ENCODE measurements at regions not wholly inside any gene's neighbourhood (a gene's known extent, or its start where the extent isn't known, plus 50 kb on each side); places are given as distances from the start of the nearest gene placed in this dataset.
"Not testable (repeated sequence)": the region's sequence is repeated elsewhere in the genome, so short reads cannot be mapped to it uniquely, and the experiment has no call there.

DNA sequence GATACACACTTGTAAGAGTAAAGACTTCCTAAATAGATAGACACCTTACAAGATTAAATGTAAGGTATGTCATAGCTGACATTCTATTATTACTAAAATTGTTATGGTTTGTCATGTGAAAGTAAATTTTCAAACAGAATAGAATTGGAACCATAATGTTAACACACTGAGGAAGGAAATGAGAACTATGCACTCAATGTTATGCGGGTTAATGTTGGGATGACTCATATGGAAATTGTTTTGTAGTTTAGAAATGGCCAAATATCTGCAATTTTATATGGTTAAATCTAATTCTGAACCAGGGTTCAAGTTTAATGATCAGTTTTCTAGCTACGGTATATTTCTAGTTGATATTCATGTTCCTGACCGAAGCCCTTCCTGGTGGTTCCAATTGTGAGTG lies 214.2 kb upstream of the ADO start:
- DNase-seq (ENCODE audit: low spot score), result no peak

DNA sequence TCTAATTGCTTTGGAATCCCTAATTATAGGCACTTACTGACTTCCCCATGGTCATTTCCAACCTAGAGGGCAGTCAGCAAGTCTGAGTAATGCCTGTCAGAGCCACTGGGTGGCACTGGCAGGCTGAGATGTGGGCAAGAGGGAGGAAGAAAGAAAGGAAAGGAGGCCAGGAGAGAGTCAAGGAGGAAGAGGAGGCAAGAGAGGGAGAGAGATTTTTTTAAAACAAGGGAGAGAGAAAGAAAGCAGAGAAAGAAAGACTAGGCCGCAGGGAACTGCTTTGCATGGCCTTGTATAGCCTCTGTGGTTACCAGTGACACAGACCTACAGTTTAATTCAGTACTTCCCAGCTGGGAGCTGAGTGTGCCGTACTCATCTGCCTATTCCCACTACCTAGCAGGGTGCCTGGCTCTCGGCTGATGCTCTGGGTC lies 210.4 kb upstream of the ADO start:
- peak; percentile 61 for DNase-seq (ENCODE audit: low spot score)

DNA sequence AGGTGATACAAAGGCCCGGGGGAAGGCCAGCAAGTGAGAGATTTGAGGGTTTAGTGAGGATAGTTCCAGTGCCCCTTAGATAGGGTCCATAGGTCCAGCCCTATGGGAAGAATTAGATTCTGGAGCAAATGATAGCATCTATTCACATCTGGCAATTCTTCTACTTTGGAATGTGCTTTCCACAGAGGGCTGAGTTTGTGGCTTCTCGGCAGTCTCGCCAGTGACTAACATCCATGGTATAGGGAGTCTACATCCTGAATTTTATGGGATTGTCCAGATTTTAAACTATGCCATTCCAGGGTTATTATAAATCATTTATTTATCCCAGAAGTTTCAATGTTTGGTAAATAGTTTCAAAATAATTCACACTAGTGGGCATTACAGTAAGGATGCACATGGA lies 207.3 kb upstream of the ADO start:
- DNase-seq (ENCODE audit: low spot score), result peak; percentile 72

DNA sequence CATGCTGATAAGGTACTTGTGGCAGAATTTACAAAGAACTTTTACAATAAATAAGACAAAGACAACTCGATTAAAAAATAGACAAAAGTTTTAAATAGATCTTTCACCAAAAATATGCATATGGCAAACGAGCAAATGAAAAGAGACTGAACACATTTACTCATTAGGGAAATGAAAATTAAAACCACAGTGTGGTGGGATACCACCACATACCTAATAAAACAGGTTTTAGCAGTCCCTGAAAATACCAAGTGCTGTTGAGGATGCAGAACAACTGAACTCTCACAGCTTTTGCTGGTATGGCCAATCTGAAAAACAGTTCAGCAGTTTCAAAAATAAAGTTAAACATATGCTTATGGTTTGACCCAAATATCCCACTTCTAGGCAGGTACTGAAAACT lies 205.4 kb upstream of the ADO start:
- no peak for DNase-seq (ENCODE audit: low spot score)

DNA sequence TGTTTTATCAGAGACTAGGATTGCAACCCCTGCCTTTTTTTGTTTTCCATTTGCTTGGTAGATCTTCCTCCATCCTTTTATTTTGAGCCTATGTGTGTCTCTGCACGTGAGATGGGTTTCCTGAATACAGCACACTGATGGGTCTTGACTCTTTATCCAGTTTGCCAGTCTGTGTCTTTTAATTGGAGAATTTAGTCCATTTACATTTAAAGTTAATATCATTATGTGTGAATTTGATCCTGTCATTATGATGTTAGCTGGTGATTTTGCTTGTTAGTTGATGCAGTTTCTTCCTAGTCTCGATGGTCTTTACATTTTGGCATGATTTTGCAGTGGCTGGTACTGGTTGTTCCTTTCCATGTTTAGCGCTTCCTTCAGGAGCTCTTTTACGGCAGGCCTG lies 198.0 kb upstream of the ADO start:
- not testable (repeated sequence) for DNase-seq (ENCODE audit: low spot score)

DNA sequence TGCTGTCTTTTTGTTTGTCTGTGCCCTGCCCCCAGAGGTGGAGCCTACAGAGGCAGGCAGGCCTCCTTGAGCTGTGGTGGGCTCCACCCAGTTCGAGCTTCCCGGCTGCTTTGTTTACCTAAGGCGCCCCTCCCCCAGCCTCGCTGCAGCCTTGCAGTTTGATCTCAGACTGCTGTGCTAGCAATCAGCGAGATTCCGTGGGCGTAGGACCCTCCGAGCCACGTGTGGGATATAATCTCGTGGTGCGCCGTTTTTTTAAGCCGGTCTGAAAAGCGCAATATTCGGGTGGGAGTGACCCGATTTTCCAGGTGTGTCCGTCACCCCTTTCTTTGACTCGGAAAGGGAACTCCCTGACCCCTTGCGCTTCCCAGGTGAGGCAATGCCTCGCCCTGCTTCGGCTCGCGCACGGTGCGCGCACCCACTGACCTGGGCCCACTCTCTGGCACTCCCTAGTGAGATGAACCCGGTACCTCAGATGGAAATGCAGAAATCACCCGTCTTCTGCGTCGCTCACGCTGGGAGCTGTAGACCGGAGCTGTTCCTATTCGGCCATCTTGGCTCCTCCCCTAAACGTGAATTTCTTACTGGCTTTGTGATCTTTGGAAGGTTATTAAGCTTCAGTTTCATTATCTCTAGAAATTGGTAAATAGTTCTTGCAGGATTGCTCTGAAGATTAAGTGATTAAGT lies 196.2 kb upstream of the ADO start:
- DNase-seq (ENCODE audit: low spot score), result not testable (repeated sequence)

DNA sequence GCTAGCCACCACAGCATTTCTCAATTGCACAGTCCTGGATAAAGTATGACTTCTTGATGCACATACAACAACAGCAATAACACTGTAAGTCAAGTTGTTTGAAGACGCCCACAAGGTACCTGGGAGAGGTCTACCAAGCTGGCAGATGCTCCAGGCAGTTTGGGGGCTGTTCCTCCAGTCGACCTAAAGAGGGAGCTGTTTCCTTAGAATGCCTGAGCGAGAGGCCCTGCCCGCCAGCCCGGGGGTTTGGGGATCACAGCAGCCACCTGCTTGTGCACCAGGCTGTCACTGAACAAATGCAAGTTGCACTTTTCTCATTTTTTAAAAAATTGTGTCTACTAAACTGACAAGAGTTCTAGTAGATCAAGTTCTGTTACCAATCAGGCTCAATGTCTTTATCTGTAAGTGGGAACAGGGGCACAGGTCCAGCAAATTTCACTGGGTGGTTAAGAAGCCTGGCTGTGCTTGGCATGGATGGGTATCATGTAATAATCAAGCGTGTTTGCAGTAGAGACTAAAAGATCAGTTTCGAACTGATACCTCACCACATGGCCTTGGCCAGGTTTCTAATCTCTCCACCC lies 193.8 kb upstream of the ADO start:
- DNase-seq (ENCODE audit: low spot score), result peak; percentile 58

DNA sequence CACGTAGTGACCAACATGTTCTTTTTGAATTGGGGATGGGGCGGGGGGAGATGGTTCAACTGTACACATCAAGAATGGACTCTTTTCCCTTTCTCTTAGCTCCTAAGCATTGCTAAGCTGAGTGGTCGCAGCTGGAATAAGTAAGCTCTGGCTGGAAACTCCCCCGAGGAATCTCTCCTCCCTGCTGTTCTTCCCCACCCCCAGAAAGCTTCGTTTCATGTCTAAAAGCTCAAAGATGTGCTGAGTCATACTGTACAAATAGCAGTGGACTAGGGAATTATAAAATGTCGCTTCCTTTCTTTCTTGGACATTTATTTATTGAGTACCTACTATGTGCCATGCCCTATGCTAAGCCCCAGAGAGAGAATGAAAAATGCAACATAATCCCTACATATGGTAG lies 191.1 kb upstream of the ADO start:
- DNase-seq (ENCODE audit: low spot score), result no peak

DNA sequence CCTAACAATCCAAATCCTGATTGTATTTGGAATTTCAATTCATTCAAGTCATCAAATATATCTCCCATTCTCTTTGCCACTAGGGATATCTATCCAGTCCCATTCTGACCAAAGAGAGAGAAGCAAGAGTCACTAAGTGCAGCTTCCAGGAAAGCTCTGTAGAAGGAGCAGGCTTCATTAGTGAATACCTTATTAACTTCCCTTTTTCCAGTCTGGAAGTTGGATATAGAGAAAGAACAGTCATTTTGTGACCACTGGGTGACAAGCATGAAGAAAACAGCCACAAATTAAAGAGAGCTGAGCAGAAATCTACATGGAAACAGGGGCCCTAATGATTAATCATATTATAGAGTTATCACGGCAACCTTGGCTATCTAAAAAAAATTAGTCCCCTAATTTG lies 190.7 kb upstream of the ADO start:
- no peak for DNase-seq (ENCODE audit: low spot score)

DNA sequence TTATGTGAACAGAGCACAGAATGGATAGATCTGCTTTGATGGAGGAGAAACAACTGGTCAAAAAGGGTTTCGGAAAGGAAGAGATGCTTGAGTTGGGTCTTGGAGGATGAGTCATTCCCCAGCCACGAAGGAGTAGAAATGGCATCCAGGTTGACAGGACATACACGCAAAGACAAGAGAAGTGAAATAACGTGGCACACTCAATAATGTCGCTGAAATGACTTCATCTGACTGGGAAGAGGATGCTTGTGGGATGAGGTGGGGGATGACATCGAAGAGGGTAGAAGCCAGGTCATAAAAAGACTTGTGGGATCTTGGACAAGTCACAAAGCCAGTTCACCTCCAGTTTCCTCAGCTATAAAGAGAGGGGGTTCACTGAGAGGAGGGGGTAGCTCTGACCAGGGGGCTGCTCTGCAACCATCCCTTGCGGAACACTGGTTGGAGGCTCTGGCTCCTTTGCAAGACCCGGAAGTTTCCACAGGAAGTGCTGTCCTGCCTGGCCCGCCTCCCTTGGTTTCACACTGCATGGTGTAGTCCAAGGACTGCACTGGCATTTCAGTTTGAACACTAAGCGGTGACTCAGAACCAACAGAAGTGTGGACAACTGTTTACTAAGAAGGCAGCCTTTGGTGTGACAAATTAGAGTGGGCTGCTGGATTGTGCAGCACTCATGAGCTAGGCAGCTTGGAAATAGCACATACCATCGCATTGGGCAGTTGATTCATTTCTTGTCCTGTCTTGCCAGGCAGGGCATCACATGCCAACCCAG lies 189.9 kb upstream of the ADO start:
- DNase-seq (ENCODE audit: low spot score), result peak; percentile 65

DNA sequence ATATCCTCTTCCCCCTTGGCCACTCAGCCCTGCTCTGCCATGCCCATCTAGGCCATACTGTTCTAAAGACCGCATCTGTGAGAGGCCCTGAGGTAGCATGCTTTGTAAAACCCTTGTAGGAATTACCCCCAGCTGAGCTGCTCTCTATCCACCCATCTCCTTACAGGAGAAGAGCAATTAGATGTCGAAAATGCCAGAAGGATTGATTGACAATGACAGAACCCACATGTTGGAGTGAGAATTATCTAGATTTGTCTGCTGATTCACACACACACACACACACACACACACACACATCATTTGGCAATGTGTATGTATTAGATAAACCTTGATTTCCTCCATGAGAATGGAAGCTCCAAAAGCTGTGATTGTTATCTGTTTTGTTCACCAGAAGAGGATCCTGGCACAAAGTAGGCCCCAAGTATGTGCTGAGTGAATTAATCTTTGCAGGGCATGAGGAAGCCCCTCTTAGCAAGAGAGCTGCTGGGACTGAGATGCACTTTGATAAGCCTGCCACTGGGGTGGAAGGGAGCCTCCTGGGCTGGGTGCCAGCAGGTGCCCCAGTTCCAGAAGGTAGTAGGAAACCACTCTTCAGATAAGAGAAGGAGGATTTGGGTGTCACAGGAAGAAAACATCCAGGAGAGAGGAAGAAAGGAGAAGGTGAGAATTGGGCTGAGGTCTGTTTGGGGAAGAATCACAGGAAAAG lies 187.5 kb upstream of the ADO start:
- DNase-seq (ENCODE audit: low spot score), result no peak

DNA sequence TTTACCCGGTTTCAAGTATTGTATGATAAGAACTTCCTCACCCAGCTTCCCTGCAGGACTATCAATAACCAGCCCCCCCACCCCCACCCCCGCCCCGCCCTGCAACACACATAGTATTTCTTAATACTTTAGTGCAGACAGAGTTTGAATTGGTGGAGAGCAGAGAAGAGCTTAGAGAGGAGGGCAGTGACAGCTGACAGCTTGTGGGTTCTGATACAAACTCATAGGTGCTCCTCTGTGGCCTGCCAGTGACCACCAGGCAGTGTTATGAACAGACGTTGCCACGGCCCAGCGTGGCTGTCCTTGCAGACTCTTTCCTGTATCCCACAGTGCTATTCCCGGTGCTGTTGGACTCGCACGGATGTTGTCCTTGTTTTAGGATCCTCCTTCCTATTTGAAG lies 186.9 kb upstream of the ADO start:
- no peak for DNase-seq (ENCODE audit: low spot score)

DNA sequence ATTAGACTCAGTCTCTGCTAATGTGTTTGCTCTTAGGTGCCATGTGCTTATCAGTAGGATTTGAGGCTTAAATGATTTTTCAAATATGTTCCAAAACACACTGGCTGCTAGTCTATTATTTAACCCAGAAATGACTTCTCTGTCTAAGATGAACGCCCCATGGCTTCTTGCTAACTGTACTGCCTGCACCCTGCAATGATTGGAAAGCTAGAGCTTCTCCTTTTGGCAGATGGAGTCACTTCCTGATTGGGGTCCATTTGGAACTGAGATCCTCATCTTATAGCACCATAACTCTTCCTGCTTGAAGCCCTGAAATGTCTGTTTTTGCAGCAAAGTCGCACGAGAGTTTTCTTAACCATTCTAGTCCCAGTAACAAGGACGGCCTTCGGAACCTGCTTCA lies 186.5 kb upstream of the ADO start:
- no peak for DNase-seq (ENCODE audit: low spot score)

DNA sequence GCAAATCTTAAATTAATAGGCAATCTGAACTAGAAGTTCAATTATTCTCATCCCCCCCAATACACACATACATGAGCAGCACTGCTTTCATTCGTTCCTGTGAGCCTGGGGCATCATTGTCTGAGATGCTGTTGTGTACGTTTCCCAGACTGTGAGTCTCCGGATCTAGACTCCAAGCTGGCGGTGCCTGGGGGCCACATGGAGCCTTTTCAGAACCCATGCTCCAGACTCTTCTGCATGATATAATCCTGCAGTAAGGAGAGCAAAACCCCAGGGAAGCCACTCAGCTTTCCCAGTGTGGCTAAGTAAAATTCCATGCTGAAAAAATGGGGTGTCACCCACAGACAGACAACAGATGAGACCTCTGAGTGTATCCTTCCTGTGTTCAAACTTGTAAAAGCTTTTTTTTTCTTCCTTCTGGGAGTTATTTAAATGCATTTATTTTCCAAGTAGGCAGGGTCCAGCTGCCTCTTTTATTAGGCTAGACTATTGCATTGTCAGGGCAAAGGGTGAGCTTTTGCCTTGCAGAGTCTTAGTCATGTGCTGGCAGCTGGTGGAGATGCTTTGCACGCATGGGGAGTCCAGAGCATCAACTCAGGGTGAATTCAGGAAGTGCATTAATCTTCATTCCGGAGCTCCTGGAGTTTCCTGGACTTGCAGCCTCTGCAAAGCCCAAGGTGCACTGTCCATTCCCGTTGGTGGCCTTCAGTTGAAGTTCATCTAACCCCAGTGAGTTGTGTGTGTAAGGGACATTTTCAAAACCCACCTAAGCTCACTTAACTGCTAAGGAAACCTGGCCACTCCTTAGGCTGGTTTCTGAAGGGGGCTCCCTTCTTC lies 185.7 kb upstream of the ADO start:
- peak; percentile 88 for DNase-seq (ENCODE audit: low spot score)

DNA sequence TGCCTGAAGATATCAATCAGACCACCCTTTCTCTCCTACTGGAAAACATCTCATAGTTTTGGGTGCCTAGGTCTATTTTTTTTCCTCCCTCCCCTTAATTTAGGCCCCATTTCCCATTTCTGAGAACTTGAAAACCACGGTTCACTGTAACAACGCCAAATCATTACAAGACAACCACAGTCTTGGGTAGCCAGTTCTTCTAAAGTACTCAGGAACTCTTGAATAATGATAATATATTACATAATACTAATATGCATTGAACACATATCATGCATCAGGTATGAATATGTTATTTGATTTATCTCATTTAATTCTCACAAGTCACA lies 185.1 kb upstream of the ADO start:
- no peak for DNase-seq (ENCODE audit: low spot score)

DNA sequence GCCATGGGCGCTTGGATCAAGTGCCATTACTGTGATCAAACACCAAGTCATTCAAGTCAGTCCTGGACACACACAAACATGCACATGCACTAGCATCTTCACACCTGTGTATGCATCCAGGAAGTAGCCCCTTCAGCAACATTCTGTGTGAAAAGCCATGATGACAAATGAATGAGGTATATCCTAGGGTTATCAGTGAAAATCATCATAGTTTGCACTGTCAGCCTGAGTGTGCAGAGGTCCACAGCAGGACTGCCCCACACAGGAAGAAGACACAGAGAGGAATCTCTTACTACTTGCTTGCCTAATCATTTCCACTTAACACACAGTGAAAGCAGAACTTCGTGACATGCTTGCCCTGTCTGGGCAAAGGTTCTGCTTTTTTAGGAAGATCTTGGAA lies 184.0 kb upstream of the ADO start:
- no peak for DNase-seq (ENCODE audit: low spot score)

DNA sequence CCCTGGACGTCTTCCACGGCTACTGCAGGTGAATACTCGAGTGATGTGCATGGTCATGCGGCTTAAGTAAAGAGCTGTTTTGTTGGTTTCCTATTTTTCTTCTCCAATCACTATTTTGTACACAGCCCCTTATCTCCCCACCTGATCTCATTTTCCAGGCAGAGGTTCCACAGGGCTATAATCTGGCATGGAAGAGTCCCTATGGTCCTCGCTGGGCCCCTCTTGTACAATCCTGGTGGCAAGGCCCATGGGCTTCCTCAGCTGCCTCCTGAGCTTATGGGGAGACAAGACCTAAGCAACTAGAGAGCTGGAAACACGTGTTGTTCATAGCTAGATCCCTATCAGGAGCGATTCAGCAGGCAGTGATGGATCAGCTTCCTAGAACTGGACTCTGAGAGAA lies 181.3 kb upstream of the ADO start:
- DNase-seq (ENCODE audit: low spot score), result no peak

DNA sequence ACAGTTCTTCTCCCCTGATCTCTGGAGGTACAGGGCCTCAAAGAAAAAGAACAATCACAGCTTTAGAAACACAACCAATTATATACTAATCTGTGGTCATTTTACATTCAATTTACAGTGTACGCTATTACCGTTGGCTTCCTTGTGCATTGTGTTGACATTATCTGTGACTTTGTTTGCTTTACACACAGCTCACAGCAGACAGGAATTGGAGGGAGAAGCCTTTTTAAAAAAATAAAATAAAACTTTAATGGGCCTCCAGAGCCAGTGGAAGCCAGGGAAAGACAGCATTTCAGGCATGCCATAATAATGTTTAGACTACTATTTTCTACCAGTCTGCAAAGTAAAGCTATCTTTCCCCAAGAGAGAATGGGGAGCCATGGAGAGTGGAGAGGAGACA lies 179.0 kb upstream of the ADO start:
- no peak for DNase-seq (ENCODE audit: low spot score)

DNA sequence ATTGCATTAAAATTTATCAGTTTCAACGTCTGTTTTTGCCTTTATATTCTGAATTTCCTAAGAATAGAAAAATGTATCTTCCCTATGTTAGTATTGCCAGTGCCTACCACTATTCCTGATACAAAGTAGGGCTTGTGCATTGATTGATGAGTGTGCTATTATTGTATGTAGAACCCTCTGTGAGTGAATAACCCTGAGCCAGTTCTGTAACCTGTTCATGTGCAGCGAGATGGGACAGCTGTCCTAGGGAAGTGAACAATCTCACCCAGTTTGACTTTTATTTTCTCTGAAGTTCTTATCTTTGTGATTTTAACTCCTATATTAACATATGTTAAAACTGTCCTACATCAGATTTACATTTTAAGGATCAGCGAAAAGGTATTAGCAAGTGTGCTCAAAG lies 178.4 kb upstream of the ADO start:
- DNase-seq (ENCODE audit: low spot score), result no peak

DNA sequence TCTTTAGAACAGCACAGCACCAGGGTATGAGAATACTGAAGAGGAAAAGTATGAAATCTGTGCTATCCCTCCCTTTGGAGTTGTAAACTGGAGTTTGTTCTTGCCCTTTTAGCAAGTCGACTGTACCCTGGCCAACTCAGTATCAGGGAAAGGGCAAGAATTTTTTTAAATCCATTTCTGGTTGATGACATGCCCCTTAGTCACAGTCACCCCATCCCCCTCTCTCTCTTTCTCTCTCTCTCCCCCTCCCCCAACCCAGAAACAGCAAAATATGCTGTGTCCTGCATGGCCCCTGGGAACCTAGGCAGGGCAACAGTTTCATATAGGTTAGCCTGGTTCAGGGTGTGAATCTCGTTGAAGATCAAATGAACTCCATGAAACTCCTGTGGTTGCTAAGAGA lies 177.7 kb upstream of the ADO start:
- peak; percentile 46 for DNase-seq (ENCODE audit: low spot score)

DNA sequence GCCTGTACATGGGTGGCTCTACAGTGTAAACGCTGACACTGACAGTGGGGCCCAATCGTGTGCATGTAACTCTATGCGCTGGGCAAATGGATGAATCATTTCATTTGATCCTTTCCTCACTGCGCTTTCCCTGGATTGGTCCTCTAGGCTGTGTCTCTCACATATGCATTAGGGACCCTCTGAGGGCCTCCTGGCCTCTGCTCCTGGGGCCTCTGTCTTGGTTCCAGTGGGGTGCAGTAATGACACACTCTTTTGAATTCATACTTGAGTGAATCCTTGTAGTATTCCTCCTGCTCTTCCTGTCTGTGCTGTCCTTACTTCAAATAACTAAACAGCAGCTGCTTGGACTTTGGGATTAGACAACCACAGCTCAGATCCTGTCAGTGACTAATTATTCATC lies 176.5 kb upstream of the ADO start:
- DNase-seq (ENCODE audit: low spot score), result no peak

DNA sequence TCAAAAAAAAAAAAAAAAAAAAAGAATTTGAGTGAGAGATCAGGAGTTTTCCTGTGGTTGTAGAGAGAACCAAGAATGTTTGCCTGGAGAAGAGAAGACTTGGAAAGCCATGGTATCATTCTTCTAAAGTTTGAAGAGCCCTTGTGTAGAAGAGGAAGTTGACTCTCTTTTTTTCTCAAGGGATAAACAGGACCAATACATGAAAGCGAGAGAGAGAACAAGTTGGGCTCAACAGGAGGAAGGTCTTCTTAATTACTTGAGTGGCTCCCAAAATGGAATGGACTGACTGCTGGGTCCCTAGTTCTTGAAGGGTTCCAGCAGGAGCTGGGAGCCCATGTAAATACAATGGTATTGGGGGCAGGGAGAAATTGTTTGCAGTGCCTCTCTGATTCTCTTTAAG lies 173.3 kb upstream of the ADO start:
- DNase-seq (ENCODE audit: low spot score), result no peak
